ENCODE measurements at regions not wholly inside any gene's neighbourhood (a gene's known extent, or its start where the extent isn't known, plus 50 kb on each side); places are given as distances from the start of the nearest gene placed in this dataset.

DNA sequence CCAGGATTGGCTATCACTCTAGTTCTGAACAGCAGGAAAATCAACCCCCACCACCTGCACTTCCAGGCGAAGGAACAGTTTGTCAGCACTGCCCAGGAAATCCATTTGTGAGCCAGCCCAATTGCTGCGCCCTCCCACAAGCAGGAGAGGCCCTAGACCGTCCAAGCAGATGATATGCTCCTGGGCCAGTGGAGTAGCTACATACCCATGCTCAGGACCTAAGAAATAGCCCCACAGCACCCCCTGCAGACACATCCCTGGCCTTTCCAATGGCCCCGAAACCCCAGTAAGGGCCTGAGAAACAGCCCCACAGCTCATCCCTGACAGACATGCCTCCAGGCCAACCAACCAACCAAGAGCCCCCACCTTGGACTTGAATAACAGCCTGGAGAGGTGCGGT lies 111.5 kb upstream of the ZC3H11B start:
- H3K4me3 ChIP-seq (replicated peaks in 1 of 2; ENCODE audit: low read depth in 1 of 2, low read length in 2 of 2): no peak overlapping the region
- no peaks in the 10 kb centered on the region for H3K9me2 ChIP-seq (ENCODE audit: insufficient read depth)
- peak; percentile 46 for ATAC-seq
- H3K4me2 ChIP-seq (ENCODE audit: low read length): no peak overlapping the region
- no peaks in the 10 kb centered on the region for H4K20me1 ChIP-seq (ENCODE audit: insufficient read depth)
- TF ChIP-seq POLR2AphosphoS5 (IDR thresholded peaks at IDR 0.05; ENCODE audit: low read depth, low read length): no peak
- TF ChIP-seq ELF1 (IDR thresholded peaks at IDR 0.05; ENCODE audit: borderline replicate concordance, low read depth): no peak
- TF ChIP-seq ZBTB33 (IDR thresholded peaks at IDR 0.05; ENCODE audit: extremely low read depth, insufficient replicate concordance, low read length): no peak
- no peak for TF ChIP-seq RAD21 (IDR thresholded peaks at IDR 0.05; ENCODE audit: low read depth)
- TF ChIP-seq EZH2 (IDR thresholded peaks at IDR 0.05): no peak
- TF ChIP-seq POLR2A (IDR thresholded peaks at IDR 0.05; ENCODE audit: borderline replicate concordance, extremely low read depth, insufficient read depth, insufficient read length): no peak
- no peak for TF ChIP-seq JUND (IDR thresholded peaks at IDR 0.05)
- TF ChIP-seq CBX3 (IDR thresholded peaks at IDR 0.05; ENCODE audit: low read depth): no peak
- no peak for TF ChIP-seq CTCF (IDR thresholded peaks at IDR 0.05 in 2 of 3, conservative IDR thresholded peaks at IDR 0.05 in 1 of 3; ENCODE audit: borderline replicate concordance in 1 of 3, insufficient read depth in 1 of 3, low read depth in 2 of 3, low read length in 2 of 3)
- no peak for TF ChIP-seq FOSL1 (IDR thresholded peaks at IDR 0.05; ENCODE audit: low read depth)
- TF ChIP-seq SP1 (IDR thresholded peaks at IDR 0.05; ENCODE audit: low read depth): no peak
- TF ChIP-seq ZFX (IDR thresholded peaks at IDR 0.05): no peak
- TF ChIP-seq YY1 (IDR thresholded peaks at IDR 0.05; ENCODE audit: extremely low read depth, insufficient replicate concordance, low read depth, low read length): no peak
- no peak for TF ChIP-seq ZNF274 (IDR thresholded peaks at IDR 0.05; ENCODE audit: low read depth, low read length)
- no peak for TF ChIP-seq TCF7L2 (IDR thresholded peaks at IDR 0.05; ENCODE audit: borderline replicate concordance, extremely low read depth, insufficient read depth, insufficient read length)
- TF ChIP-seq SRF (IDR thresholded peaks at IDR 0.05; ENCODE audit: low read depth): no peak
- TF ChIP-seq, protein P1, sequence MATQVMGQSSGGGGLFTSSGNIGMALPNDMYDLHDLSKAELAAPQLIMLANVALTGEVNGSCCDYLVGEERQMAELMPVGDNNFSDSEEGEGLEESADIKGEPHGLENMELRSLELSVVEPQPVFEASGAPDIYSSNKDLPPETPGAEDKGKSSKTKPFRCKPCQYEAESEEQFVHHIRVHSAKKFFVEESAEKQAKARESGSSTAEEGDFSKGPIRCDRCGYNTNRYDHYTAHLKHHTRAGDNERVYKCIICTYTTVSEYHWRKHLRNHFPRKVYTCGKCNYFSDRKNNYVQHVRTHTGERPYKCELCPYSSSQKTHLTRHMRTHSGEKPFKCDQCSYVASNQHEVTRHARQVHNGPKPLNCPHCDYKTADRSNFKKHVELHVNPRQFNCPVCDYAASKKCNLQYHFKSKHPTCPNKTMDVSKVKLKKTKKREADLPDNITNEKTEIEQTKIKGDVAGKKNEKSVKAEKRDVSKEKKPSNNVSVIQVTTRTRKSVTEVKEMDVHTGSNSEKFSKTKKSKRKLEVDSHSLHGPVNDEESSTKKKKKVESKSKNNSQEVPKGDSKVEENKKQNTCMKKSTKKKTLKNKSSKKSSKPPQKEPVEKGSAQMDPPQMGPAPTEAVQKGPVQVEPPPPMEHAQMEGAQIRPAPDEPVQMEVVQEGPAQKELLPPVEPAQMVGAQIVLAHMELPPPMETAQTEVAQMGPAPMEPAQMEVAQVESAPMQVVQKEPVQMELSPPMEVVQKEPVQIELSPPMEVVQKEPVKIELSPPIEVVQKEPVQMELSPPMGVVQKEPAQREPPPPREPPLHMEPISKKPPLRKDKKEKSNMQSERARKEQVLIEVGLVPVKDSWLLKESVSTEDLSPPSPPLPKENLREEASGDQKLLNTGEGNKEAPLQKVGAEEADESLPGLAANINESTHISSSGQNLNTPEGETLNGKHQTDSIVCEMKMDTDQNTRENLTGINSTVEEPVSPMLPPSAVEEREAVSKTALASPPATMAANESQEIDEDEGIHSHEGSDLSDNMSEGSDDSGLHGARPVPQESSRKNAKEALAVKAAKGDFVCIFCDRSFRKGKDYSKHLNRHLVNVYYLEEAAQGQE (IDR thresholded peaks at IDR 0.05; ENCODE audit: low read depth): no peak
- TF ChIP-seq EGR1 (IDR thresholded peaks at IDR 0.05; ENCODE audit: low read depth): no peak
- ChIA-PET RAD21 (ENCODE audit: low non-redundant PET in 1 of 2, low total read pairs in 2 of 2, uncharacterized antibody in 2 of 2, unreplicated experiment in 2 of 2) (no interaction called here), POLR2A (no interaction called here), CTCF (no interaction called here)
- no peaks in the 10 kb centered on the region for H3K4me1 ChIP-seq (ENCODE audit: control insufficient read depth in 1 of 2, insufficient read depth in 2 of 2, low read length in 2 of 2)
- DNase-seq (ENCODE audit: low read depth, low spot score): no peak
- intact Hi-C loops (cut with micrococcal nuclease): no loop called here
- no peak overlapping the region for H2AFZ ChIP-seq (ENCODE audit: low read depth, low read length, poor library complexity, severe bottlenecking)
- H3K79me2 ChIP-seq (ENCODE audit: insufficient read depth, low read length): no peaks in the 10 kb centered on the region
- no peaks in the 10 kb centered on the region for H3K36me3 ChIP-seq (ENCODE audit: control insufficient read depth in 1 of 2, insufficient read depth in 2 of 2, low read length in 2 of 2)
- H3K27ac ChIP-seq (ENCODE audit: low read depth, low read length): no peak overlapping the region
- no TSS peak for BruUV-seq (replicated peaks)
- H3K9ac ChIP-seq (ENCODE audit: low read length): no peak overlapping the region
- peaks cover 0 to 4% of the 10 kb centered on the region in 2 experiments; a peak in 1 of 4 replicates for H3K9me3 ChIP-seq (ENCODE audit: control insufficient read depth in 1 of 2, insufficient read depth in 1 of 2, low read depth in 1 of 2, low read length in 2 of 2)
- H3K27me3 ChIP-seq (ENCODE audit: insufficient read depth, low read length): no peaks in the 10 kb centered on the region

All from HCT116 (cell line).